ACHN (cell line): ENCODE measurements at regions not wholly inside any gene's neighbourhood (a gene's known extent, or its start where the extent isn't known, plus 50 kb on each side); places are given as distances from the start of the nearest gene placed in this dataset.
"Not testable (repeated sequence)": the region's sequence is repeated elsewhere in the genome, so short reads cannot be mapped to it uniquely, and the experiment has no call there.

ENCODE experiments used
- DNase-seq: peaks from one replicate; pipeline ENCODE4 v3.0.0-alpha.2; 2015
- in situ Hi-C: cut with HindIII; loops from 2 replicates; pipeline ENCODE4 v1.10.0; 2017; ENCODE audit warnings: low sequenced_read_pairs, low pct_ligation_motif_present, low pct_unique_long_range_greater_than_20kb

DNA sequence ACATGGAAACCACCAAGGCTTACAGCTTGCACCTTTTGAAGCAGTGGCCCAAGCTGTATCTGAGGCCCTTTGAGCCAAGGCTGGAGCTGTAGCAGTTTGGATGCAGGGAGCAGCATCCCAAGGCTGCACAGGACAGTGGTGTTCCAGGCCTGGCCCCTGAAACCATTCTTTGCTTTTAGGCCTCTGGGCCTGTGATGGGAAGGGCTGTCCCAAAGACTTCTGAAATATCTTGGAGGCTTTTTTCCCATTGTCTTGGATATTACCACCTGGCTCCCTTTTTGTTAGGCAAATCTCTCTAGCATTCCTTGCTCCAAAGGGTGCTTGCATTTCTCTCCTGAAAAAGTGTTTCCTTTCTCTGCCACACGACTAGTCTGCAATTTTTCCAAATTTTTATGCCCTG lies 302.8 kb upstream of the MDFIC2 start:
- no peak for DNase-seq

DNA sequence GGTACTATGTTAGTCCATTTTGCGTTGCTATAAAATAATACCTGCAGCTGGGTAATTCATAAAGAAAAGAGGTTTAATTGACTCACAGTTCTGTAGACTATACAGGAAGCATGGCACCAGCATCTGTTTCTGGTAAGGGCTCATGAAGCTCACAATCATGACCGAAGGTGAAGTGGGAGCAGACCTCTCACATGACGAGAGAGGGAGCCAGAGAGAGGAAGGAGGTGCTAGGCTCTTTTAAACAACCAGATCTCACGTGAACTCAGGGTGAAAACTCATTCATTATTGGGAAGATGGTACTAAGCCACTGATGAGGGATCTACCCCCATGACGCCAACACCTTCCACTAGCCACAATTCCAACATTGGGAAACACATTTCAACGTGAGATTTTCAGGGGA lies 301.7 kb upstream of the MDFIC2 start:
- DNase-seq: no peak
- in situ Hi-C loops: no loop called here

More for the DNA sequence above, 302.8 kb upstream of the MDFIC2 start:
- in situ Hi-C loops: no loop called here

DNA sequence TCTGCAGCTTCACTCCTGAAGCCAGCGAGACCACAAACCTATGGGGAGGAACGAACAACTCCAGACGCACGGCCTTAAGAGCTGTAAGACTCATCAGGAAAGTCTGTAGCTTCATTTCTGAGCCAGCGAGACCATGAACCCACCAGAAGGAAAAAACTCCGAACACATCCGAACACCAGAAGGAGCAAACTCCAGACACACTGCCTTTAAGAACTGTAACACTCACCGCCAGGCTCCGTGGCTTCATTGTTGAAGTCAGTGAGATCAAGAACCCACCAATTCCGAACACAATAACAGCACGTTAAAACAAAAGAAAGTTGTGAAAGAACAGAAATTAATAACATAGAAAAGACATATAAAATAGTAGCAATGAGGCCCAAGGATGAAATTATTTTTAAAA lies 300.5 kb upstream of the MDFIC2 start:
- in situ Hi-C loops: no loop called here
- no peak for DNase-seq

DNA sequence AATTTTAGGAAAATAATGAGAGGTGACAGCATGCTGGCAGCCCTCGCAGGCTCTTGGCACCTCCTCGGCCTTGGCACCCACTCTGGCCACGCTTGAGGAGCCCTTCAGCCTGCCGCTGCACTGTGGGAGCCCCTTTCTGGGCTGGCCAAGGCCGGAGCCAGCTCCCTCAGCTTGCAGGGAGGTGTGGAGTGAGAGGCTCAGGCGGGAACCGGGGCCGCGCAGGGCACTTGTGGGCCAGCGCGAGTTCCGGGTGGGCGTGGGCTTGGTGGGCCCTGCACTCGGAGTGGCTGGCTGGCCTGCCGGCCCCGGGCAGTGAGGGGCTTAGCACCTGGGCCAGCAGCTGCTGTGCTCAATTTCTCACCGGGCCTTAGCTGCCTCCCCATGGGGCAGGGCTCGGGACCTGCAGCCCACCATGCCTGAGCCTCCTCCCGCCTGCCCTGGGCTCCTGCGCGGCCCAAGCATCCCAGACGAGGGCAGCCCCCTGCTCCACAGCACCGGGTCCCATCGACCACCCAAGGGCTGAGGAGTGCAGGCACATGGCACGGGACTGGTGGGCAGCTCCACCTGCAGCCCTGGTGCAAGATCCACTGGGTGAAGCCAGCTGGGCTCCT lies 299.3 kb upstream of the MDFIC2 start:
- DNase-seq, in situ Hi-C loops: not testable (repeated sequence)

DNA sequence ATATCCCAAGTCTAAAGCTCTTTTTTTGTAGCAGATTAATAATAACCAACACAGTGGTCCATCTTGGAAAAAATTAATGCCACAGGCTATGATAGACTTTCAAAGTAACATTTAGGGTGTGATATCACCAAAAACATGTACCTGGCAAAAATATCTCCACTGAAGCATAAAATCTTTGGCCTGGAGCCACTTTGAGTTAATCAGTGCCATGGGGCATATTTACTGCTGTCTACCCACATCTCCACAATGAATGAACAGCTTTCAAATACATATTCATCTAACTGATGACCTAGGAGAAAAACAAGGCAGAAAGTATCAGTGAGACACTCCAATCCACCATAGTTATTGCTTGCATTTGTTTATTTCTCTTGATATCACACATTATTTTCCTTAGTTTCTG lies 296.0 kb upstream of the MDFIC2 start:
- DNase-seq: no peak
- in situ Hi-C loops: no loop called here

DNA sequence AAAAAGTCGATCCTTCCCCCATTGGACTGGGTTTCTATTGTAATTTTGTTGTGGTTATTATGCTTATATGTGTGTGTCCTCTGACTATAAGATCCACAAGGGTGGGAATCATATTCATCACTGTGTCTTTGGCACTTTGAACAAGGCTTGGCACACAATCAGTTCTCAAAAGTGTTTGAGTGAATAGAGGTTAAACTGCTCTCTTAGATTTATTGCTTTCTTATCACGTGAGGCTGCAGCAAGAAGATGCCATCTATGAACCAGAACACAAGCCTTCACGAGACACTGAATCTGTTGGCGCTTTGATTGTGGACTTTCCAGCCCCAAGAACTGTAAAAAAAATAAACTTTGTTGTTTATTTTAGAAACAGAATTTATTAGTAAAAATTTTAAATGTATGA lies 295.0 kb upstream of the MDFIC2 start:
- no peak for DNase-seq
- in situ Hi-C loops: no loop called here

DNA sequence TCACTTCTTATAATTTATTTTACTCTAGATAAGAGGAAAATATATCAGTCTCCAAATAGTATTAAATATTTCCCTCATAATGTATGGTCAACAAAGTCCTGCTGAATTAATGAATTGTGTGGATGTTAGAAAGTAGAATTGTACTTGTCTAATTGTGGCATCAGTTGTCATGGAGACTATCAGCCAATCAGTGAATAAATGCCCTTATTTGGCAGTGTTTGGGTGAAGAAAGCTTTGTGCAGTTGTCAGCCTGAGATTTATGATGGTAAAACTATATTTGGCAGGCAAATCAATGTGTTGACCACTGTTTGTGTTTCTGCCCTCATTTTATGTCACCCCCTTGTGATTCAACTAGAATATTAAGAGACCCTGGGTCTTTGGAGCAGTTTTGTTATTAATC lies 293.6 kb upstream of the MDFIC2 start:
- DNase-seq: no peak
- in situ Hi-C loops: no loop called here

DNA sequence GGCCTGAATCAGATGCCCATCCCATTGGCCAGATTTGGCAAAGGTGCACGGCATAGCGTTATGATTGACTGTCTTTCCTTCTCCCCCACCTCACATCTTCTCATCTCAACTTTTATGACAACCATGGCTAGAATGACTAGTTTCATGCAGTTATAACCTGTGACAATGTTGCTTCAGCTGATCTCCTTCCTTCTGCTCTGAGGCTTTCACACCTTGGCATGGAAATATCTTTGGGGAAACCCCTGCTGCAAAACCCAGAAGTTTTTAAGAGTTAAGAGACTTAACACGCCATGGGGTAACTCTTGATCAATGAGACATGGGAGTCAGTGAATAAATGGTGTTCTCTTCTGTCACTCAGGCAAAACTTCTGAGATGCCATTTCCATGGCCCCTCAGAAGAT lies 290.7 kb upstream of the MDFIC2 start:
- no peak for DNase-seq
- in situ Hi-C loops: no loop called here

DNA sequence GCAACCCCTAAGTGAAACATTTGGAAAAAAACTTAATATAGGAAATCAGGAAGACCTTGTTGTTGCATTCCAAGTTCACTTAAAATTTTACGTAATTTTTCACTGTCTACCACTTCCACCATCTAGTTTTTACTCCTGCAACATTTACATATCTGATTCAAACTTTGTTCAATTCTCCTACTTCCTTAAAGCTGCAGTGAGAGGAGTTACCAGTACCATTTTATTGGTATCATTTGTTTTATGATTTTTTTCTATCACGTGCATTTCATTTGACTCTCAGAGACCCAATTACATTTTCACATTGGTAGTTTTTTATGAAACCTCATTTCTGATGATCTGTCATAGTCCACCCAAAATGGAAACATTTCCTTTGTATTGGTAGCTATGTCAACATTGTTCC lies 284.9 kb upstream of the MDFIC2 start:
- in situ Hi-C loops: no loop called here
- no peak for DNase-seq

DNA sequence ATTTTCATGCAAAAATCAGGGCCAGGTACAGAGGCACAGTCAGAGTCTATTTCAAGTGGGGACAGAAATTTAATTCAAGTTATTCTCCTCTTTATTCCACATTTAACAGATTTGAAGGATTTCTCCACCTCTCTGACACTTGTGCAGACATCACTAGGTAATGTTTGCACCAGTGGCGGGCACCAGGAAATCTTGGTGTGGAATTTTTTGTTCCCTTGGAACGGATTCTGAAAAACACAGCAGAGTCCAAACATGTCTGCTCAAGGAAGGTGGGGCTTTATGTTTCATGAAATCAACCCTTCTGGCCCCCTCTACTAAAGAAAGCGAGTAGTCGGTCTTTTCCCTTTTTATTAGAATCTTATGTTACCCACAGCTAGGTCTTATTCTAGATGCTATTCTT lies 271.2 kb upstream of the MDFIC2 start:
- in situ Hi-C loops: no loop called here
- DNase-seq: no peak

DNA sequence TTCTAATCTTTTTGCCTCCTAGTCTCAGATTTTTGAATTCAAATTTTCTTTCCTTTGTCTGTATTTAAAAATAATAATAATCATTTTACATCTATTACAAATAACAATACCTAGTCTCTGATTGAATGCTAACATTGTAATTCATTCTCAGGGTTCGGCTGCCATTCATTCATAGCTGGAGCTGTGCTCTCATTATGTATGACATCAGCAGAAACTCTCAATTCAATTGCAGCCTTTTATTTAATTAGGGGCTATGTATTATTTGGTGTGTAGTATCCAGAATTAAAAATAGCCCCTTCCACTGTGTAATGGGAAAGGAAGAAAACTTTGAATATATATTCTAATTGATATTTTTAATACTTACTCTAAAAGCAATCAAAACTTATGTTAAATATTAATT lies 270.4 kb upstream of the MDFIC2 start:
- in situ Hi-C loops: no loop called here
- no peak for DNase-seq

DNA sequence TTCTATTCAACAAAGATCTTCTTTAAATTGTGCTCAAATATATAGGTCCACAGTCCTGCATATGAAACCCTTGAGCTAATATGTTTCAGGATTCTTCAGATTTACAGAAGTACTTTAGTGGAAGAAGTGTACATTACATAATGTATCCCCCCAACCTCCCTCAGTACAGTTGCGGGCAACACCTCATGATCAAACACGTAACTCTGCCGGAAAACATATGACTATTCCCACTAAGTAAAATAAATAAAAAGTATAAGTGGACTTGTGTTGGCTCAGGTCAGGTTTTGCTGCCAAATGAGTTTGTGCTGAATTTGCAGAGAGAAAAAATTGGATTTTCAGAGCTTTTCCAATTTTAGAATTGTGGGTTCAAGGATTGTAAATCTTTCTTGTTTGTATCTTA lies 267.6 kb upstream of the MDFIC2 start:
- DNase-seq: no peak
- in situ Hi-C loops: no loop called here

DNA sequence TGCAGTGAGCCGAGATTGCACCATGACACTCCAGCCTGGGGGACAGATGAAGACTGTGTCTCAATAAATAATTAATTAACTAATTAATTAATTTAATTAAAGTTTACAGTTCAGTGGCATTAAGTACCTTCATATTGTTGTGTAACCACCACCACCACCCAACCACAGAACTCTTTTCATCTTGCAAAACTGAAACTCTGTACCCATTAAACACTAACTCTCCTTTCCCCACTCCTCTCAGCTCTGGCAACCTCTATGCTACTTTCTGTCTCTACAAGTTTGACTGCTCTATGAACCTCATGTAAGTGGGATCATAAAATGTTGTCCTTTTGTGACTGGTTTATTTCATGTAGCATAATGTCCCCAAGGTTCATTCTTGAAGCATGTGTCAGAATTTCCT lies 259.3 kb upstream of the MDFIC2 start:
- in situ Hi-C loops: no loop called here
- DNase-seq: no peak

DNA sequence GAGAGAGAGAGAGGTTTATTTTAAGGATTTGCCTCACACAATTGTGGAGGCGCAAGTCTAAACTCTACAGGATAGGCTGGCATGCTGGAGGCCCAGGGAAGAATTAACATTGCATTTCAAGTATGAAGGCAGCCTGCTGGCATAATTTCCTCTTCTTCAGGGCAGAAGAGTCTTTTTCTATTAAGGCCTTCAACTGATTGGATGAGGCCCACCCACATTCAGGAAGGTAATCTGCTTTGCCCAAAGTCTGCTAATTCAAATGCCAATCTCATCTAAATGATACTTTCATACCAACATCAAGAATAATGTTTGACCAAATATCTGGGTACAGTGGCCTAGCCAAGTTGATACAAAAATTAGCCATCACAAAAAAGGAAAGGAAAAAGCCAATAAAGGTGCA lies 258.1 kb upstream of the MDFIC2 start:
- in situ Hi-C loops: no loop called here

DNA sequence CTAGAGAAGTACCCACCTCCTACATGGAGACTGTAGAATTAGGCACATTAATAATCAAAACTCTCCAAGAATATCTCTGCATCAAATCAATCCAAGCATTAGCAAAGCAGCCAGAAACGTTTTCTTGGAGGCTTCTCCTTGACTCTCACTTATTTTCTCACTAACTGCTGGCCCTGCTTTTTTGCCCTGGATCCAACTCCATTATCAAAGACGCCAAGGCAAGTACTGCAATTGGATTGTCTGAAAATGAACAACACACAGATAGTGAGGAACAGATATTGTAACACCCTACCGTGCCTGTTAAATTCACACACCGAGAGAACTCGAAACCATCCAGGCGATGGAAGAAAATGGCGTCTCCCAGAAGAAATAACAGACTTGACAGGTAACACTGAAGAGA lies 256.2 kb upstream of the MDFIC2 start:
- in situ Hi-C loops: no loop called here
- no peak for DNase-seq

More for the DNA sequence above, 258.1 kb upstream of the MDFIC2 start:
- no peak for DNase-seq

DNA sequence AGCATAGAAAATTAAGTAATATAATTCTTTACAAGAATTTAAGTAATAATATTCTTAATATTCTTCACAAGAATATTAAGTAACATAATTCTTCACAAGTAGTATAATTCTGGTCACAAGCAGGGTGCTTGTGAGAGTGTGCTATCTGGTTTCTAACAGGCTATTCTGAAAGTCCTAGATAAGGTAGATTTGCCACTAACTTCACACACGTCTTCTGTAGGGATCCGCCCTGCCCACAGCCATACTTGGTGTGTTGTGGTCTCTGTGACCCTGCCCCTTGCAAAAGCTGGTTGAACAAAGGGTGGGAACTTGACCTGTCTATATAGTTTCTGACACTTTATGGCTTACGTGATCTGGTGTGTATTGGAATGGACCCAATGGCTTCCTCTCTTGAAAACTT lies 253.4 kb upstream of the MDFIC2 start:
- in situ Hi-C loops: no loop called here
- DNase-seq: no peak

DNA sequence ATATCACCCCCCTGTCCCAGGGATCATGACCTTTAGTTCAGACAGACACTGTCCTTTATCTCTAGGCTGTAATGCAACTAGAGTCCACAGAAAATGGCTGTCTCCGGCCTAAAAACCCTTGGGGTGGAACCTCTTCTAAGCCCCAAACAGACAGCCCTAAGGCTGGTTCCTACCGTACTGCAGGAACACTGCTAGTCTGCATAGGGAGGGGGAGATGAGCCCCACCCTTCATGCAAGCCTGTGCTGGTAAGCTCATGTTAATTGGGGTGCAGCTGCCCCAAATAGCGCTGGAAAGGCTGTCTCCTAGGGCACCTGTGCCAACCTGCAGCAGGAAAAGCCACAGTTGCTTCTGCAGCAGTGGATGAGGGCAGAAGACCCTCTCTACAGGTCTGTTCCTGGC lies 252.1 kb upstream of the MDFIC2 start:
- in situ Hi-C loops: no loop called here
- DNase-seq: no peak

DNA sequence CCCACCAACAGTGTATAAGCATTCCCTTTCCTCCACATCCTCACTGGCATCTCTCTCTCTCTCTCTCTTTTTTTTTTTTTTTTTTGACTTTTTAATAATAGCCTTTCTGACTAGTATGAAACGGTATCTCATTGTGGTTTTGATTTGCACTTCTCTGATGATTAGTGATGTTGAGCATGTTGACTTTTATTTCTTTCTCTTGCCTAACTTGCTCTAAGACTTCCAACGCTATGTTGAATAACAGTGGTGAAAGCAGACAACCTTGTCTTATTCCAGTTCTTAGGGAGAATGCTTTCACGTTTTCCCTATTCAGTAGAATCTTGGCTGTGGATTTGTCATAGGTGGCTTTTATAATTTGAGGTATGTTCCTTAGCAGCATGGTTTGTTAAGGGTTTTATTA lies 249.4 kb upstream of the MDFIC2 start:
- in situ Hi-C loops: no loop called here

DNA sequence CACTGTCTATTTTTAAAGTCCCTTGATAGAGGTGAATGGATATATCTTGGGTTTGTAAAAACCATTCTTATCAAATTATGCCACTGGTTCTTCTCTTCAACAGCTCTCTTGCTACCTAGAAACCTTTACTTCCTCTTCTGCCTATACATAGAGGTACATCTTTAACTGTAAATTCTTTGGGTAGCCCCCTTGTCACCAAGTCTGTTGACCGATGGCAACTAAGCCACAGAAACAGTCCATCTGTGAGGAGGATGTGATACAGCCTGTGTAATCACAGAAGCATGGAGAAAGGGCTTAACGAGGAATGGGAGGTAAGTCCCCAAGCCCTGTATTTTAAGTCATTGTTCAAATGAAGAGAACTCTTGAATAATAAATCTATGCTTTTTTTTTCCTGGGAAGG lies 246.5 kb upstream of the MDFIC2 start:
- no peak for DNase-seq
- in situ Hi-C loops: no loop called here

More for the DNA sequence above, 249.4 kb upstream of the MDFIC2 start:
- DNase-seq: no peak

DNA sequence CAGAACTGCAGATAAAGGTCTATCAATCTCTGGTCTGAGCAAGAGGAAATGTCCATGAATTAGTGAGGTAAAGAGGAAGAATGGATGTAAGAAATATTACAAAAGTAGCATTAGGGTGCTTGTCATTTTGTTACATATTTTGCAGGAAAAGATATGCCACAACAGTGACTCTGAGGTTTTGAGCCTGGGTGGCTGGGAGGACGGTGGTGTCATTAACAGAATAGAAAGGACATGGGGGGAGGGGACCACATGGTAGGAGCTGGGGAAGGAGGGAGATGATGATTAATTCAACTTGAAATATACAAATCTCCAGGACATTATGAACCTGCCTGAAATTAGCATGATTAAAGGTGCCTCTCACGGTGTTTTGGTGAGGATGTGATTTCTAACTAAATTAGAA lies 245.5 kb upstream of the MDFIC2 start:
- in situ Hi-C loops: no loop called here
- no peak for DNase-seq

DNA sequence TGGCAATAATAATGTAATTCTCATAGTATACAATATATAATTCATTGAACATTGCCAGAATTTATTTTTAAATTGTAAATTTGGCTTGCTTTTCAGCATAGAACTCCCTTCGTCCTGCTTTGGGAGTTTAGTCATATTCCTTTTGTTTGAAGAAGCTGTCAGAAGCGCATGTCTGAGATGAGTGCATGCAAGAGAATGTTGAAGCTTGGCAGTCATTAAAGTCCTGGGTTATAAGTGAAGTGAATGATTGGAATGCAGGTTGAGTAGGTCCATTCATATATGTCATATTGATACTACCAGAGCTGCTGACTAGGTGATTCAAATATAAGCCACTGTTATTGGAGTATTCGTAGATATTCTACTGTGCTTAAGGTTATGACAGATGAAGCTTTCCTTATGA lies 243.6 kb upstream of the MDFIC2 start:
- DNase-seq: no peak
- in situ Hi-C loops: no loop called here
